GM12878 (cell line): ENCODE measurements at regions not wholly inside any gene's neighbourhood (a gene's known extent, or its start where the extent isn't known, plus 50 kb on each side); places are given as distances from the start of the nearest gene placed in this dataset.
"Not testable (repeated sequence)": the region's sequence is repeated elsewhere in the genome, so short reads cannot be mapped to it uniquely, and the experiment has no call there.

Experiments
- ATAC-seq: fragments of 200-7000 bp; cut with Tn5 transposase; 3 replicates; pipeline ENCODE4 v1.9.1; 2020; ENCODE audit warnings: mild to moderate bottlenecking, moderate library complexity
- BruUV-seq: library from RNA; stranded (reverse); fragments of 400-500 nt; replicated peaks from 2 replicates; lab custom pipeline; 2021; lab: Mats Ljungman, UMichigan
- CTCF ChIA-PET: fragments of 300-600 bp; sonication (Branson Sonifier 250); formaldehyde crosslinking; extraction: SDS; loops from one replicate; lab custom pipeline; 2021; ENCODE audit warnings: inconsistent platforms; lab: Yijun Ruan, JAX
- POLR2A ChIA-PET: fragments of 350-600 bp; formaldehyde crosslinking; extraction: SDS; loops from one replicate; lab custom pipeline; 2021; ENCODE audit warnings: inconsistent platforms; lab: Charles Lee
- RAD21 ChIA-PET: fragments of 300-600 bp; sonication (Branson Sonifier 250); formaldehyde crosslinking; loops from one replicate; lab custom pipeline; 2023; ENCODE audit warnings: antibody characterized with exemption; ENCODE audit not compliant: unreplicated experiment; lab: Charles Lee
- SMC1A ChIA-PET: fragments of 300-600 bp; sonication (Branson Sonifier 250); formaldehyde crosslinking; loops from one replicate; lab custom pipeline; 2023; ENCODE audit not compliant: unreplicated experiment, uncharacterized antibody; lab: Charles Lee
- DNase-seq: peaks from one replicate; pipeline ENCODE4 v3.0.0-alpha.2; 2011; ENCODE audit warnings: low read depth, low spot score
- FAIRE-seq: peaks from 3 replicates; lab custom pipeline; 2011; peaks lifted over from hg19 to GRCh38; lab: Jason Lieb, UNC
- H2AFZ ChIP-seq: 2 replicates; pipeline ENCODE4 v1.6.0; 2011; ENCODE audit warnings: low read depth, low read length, control low read depth; ENCODE audit not compliant: control insufficient read depth
- H3K27ac ChIP-seq: 2 replicates; pipeline ENCODE4 v1.5.1; 2011; ENCODE audit warnings: control low read depth; ENCODE audit not compliant: control insufficient read depth, insufficient read depth
- H3K27me3 ChIP-seq, 2 experiments: replicated peaks in 1 of 2; 2 replicates each; pipeline versions ENCODE4 v1.6.0 to v1.6.1; 2011; ENCODE audit warnings: low read length in 1 of 2; ENCODE audit not compliant: control insufficient read depth in 2 of 2, insufficient read depth in 2 of 2
- H3K36me3 ChIP-seq, 2 experiments: 2 replicates each; pipeline ENCODE4 v1.5.1; 2011; ENCODE audit warnings: low read length in 1 of 2; ENCODE audit not compliant: control insufficient read depth in 2 of 2, insufficient read depth in 2 of 2
- H3K4me1 ChIP-seq: 2 replicates; pipeline ENCODE4 v1.6.1; 2011; ENCODE audit warnings: mild to moderate bottlenecking, low read length, moderate library complexity, mixed read lengths; ENCODE audit not compliant: control insufficient read depth, insufficient read depth
- H3K4me2 ChIP-seq: 2 replicates; pipeline ENCODE4 v1.6.0; 2011; ENCODE audit warnings: control low read depth; ENCODE audit not compliant: control insufficient read depth, insufficient read depth
- H3K4me3 ChIP-seq: fragments of 200-600 bp; sonication (generic); 2 replicates; pipeline ENCODE4 v1.5.1; 2016
- H3K79me2 ChIP-seq: 2 replicates; pipeline ENCODE4 v1.6.0; 2011; ENCODE audit warnings: low read length; ENCODE audit not compliant: control insufficient read depth, insufficient read depth
- H3K9ac ChIP-seq: 2 replicates; pipeline ENCODE4 v1.8.0; 2011; ENCODE audit warnings: low read length, control low read depth, mixed read lengths; ENCODE audit not compliant: control insufficient read depth, insufficient read depth
- H3K9me3 ChIP-seq: replicated peaks from 3 replicates; pipeline ENCODE4 v1.5.1; 2011; ENCODE audit warnings: mild to moderate bottlenecking, low read length; ENCODE audit not compliant: control insufficient read depth, insufficient read depth
- H4K20me1 ChIP-seq: 2 replicates; pipeline ENCODE4 v1.6.0; 2011; ENCODE audit not compliant: control insufficient read depth, insufficient read depth
- CBFB ChIP-seq: IDR thresholded peaks from 2 replicates; pipeline ENCODE4 v1.6.1; 2016; ENCODE audit warnings: antibody characterized with exemption, low read depth
- ETV6 ChIP-seq, 2 experiments: fragments of 450-650 bp in 1 of 2; IDR thresholded peaks in 1 of 2; conservative IDR thresholded peaks in 1 of 2; 2 replicates each; pipeline ENCODE4 v1.6.1; 2014; ENCODE audit warnings: antibody characterized with exemption in 1 of 2, borderline replicate concordance in 1 of 2, low read depth in 1 of 2, mild to moderate bottlenecking in 1 of 2, moderate library complexity in 1 of 2
- KDM1A ChIP-seq: fragments of 200-600 bp; sonication (generic); IDR thresholded peaks from 2 replicates; pipeline ENCODE4 v1.6.1; 2016; ENCODE audit warnings: borderline replicate concordance
- NRF1 ChIP-seq: conservative IDR thresholded peaks from 2 replicates; pipeline ENCODE4 v1.6.1; 2011; ENCODE audit warnings: mild to moderate bottlenecking, low read depth, low read length, improper control_type of control experiment
- POLR2AphosphoS2 ChIP-seq: IDR thresholded peaks from 2 replicates; pipeline ENCODE4 v1.6.1; 2011; ENCODE audit warnings: low read depth, mild to moderate bottlenecking, low read length, improper control_type of control experiment, moderate library complexity
- POLR2AphosphoS5 ChIP-seq: IDR thresholded peaks from 2 replicates; pipeline ENCODE4 v1.6.1; 2011; ENCODE audit warnings: mild to moderate bottlenecking, low read length, inconsistent platforms
- RELA ChIP-seq: fragments of 450-650 bp; IDR thresholded peaks from 2 replicates; pipeline ENCODE4 v1.8.0; 2014; ENCODE audit warnings: borderline replicate concordance; ENCODE audit not compliant: partially characterized antibody
- RUNX3 ChIP-seq: IDR thresholded peaks from 2 replicates; pipeline ENCODE4 v1.6.1; 2012; ENCODE audit warnings: low read length, inconsistent platforms
- ZNF207 ChIP-seq: fragments of 450-650 bp; IDR thresholded peaks from 2 replicates; pipeline ENCODE4 v1.6.1; 2014; ENCODE audit warnings: antibody characterized with exemption, mild to moderate bottlenecking, borderline replicate concordance
- WGBS: methylation state at CpG from one replicate; pipeline ENCODE4 v1.1.6; 2016; ENCODE audit warnings: low lambda C conversion rate; ENCODE audit not compliant: insufficient replicate concordance, insufficient coverage; ENCODE audit errors: missing lambda C conversion rate; 5-methylcytosine and 5-hydroxymethylcytosine counted together
- in situ Hi-C: fragments of 300-500 bp; cut with MboI; formaldehyde crosslinking; loops from 9 replicates; pipeline ENCODE4 v1.14.3; 2018; ENCODE audit warnings: mixed read lengths
- intact Hi-C: fragments of 100-400 bp; cut with micrococcal nuclease; formaldehyde crosslinking; loops from one replicate; pipeline ENCODE4 v1.14.2; 2022; ENCODE audit not compliant: unreplicated experiment
- TF ChIP-seq, protein P1 (sequence below): fragments of 450-650 bp; IDR thresholded peaks from 2 replicates; pipeline ENCODE4 v1.6.1; 2014; ENCODE audit warnings: mild to moderate bottlenecking

DNA sequence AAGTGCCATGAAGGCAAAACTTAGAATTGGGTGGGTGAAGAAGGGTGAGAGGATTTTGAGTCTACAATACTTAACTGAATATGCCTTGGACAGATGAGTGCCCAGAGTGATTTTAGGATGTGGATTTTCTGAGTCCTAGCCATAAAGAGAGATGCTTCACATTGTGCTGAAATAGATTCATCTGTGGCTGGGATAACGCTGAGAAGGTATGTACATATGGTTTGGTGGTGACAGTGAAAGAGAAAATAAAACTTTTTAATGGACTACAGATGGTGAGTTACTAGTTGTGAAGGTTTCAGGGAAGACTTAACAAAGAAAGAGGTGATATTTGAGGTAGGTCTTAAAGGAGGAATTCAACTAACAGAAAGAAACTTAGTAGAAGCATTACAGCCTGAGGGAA lies 265.8 kb downstream of the AKAIN1 start:
- CTCF ChIA-PET, result no interaction called here
- intact Hi-C loops, result no loop called here
- peak; percentile 36; the same call in 2 of the 3 replicates for ATAC-seq

DNA sequence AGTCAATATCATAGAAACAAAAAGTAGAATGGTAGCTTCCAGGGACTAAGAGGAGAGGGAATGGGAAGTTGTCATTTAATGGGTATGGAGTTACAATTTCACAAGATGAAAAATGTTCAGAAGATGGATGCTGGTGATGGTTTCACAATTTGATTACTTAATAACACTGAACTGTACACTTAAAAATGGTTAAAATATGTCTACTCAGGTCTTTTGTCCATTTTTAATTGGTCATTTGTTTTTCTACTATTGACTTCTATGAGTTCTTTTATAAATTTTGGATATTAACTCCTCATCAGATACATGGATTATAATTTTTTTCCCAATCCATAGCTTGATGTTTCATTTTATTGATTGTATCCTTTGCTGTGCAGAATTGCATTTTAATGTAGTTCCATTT lies 275.5 kb downstream of the AKAIN1 start:
- no peaks in the 10 kb centered on the region for H3K9me3 ChIP-seq
- no peak overlapping the region for H3K27ac ChIP-seq
- in situ Hi-C loops (no loop called here), intact Hi-C loops (no loop called here)
- no peak overlapping the region for H3K4me2 ChIP-seq
- no peaks in the 10 kb centered on the region for H3K79me2 ChIP-seq
- ATAC-seq, result no peak
- no peak for FAIRE-seq
- no TSS peak for BruUV-seq
- SMC1A ChIA-PET, result no interaction called here
- no peak overlapping the region for H3K9ac ChIP-seq
- no peak for TF ChIP-seq ETV6 (conservative IDR thresholded peaks at IDR 0.05 in 1 of 2, IDR thresholded peaks at IDR 0.05 in 1 of 2; ENCODE audit: borderline replicate concordance in 1 of 2, low read depth in 1 of 2)
- no peaks in the 10 kb centered on the region for H4K20me1 ChIP-seq
- CTCF ChIA-PET, result interaction anchor here (0.6 kb wide), 1 partner anchor 47 kb away, joined by 4 read pairs; no protein-coding TSS in a partner anchor
- no peak overlapping the region for H3K4me3 ChIP-seq
- POLR2A ChIA-PET, result no interaction called here
- DNase-seq, result no peak
- RAD21 ChIA-PET, result no interaction called here
- no peaks in the 10 kb centered on the region for H3K36me3 ChIP-seq
- no peak overlapping the region for H2AFZ ChIP-seq
- H3K4me1 ChIP-seq, result no peaks in the 10 kb centered on the region
- H3K27me3 ChIP-seq, result no peaks in the 10 kb centered on the region

More for the DNA sequence above, 265.8 kb downstream of the AKAIN1 start:
- no peak for DNase-seq
- ChIA-PET POLR2A (no interaction called here), SMC1A (no interaction called here), RAD21 (no interaction called here)
- Histone ChIP-seq H4K20me1 (no peaks in the 10 kb centered on the region), H3K27ac (no peak overlapping the region), H3K36me3 (no peaks in the 10 kb centered on the region), H2AFZ (no peak overlapping the region), H3K9me3 (no peaks in the 10 kb centered on the region), H3K79me2 (no peaks in the 10 kb centered on the region), H3K4me2 (no peak overlapping the region), H3K27me3 (no peaks in the 10 kb centered on the region), H3K4me3 (no peak overlapping the region), H3K9ac (no peak overlapping the region), H3K4me1 (no peaks in the 10 kb centered on the region)
- in situ Hi-C loops, result no loop called here
- no TSS peak for BruUV-seq
- 0% methylated on average over 1 of the region's 1 CpG for WGBS
- TF ChIP-seq POLR2AphosphoS5 (no peak), NRF1 (no peak), RELA (no peak), RUNX3 (no peak), POLR2AphosphoS2 (no peak), KDM1A (no peak), CBFB (no peak), ZNF207 (no peak)
- TF ChIP-seq, protein P1, sequence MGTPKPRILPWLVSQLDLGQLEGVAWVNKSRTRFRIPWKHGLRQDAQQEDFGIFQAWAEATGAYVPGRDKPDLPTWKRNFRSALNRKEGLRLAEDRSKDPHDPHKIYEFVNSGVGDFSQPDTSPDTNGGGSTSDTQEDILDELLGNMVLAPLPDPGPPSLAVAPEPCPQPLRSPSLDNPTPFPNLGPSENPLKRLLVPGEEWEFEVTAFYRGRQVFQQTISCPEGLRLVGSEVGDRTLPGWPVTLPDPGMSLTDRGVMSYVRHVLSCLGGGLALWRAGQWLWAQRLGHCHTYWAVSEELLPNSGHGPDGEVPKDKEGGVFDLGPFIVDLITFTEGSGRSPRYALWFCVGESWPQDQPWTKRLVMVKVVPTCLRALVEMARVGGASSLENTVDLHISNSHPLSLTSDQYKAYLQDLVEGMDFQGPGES, result no peak
- FAIRE-seq, result no peak

DNA sequence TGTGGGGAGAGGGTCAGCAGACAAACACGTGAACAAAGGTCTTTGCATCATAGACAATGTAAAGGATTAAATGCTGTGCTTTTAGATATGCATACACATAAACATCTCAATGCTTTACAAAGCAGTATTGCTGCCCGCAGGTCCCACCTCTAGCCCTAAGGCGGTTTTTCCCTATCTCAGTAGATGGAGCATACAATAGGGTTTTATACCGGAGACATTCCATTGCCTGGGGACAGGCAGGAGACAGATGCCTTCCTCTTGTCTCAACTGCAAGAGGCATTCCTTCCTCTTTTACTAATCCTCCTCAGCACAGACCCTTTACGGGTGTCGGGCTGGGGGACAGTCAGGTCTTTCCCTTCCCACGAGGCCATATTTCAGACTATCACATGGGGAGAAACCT lies 279.5 kb downstream of the AKAIN1 start:
- H3K4me1 ChIP-seq, H3K27me3 ChIP-seq, DNase-seq, H3K36me3 ChIP-seq, intact Hi-C loops, H3K9me3 ChIP-seq, BruUV-seq, in situ Hi-C loops, H3K9ac ChIP-seq, CTCF ChIA-PET, SMC1A ChIA-PET, H3K4me3 ChIP-seq, H2AFZ ChIP-seq, FAIRE-seq, RAD21 ChIA-PET, POLR2A ChIA-PET, H3K27ac ChIP-seq, H4K20me1 ChIP-seq, ATAC-seq, H3K79me2 ChIP-seq, H3K4me2 ChIP-seq: not testable (repeated sequence)
- WGBS, result 57% methylated on average over 3 of the region's 7 CpGs
